HEK293 (cell line): ENCODE measurements at regions not wholly inside any gene's neighbourhood (a gene's known extent, or its start where the extent isn't known, plus 50 kb on each side); places are given as distances from the start of the nearest gene placed in this dataset.

ENCODE experiments used
- CTCF ChIA-PET: fragments of 350-600 bp; formaldehyde crosslinking; extraction: SDS; loops from one replicate; lab custom pipeline; 2021; ENCODE audit warnings: antibody characterized with exemption; lab: Yijun Ruan, JAX
- POLR2A ChIA-PET: fragments of 300-600 bp; formaldehyde crosslinking; extraction: SDS; loops from one replicate; lab custom pipeline; 2020; ENCODE audit warnings: antibody characterized with exemption, inconsistent platforms; lab: Yijun Ruan, JAX
- H3K27ac ChIP-seq: fragments of 200-500 bp; sonication (Bioruptor generic); 2 replicates; pipeline ENCODE4 v1.5.1; 2014; ENCODE audit warnings: low read depth, low read length, control low read depth, inconsistent platforms; ENCODE audit errors: extremely low read depth
- H3K36me3 ChIP-seq, 2 experiments: fragments of 200-500 bp in 1 of 2; sonication (Bioruptor generic) in 1 of 2; 1 replicate in 1 of 2; 2 replicates in 1 of 2; pipeline ENCODE4 v1.5.1; 2014 to 2017; ENCODE audit warnings: inconsistent platforms in 2 of 2, low read length in 2 of 2; ENCODE audit not compliant: control insufficient read depth in 2 of 2, insufficient read depth in 1 of 2
- H3K4me1 ChIP-seq: fragments of 200-500 bp; sonication (Bioruptor generic); 2 replicates; pipeline ENCODE4 v1.5.1; 2014; ENCODE audit warnings: mild to moderate bottlenecking, low read length, inconsistent platforms; ENCODE audit not compliant: control insufficient read depth, insufficient read depth
- H3K4me3 ChIP-seq: 2 replicates; pipeline ENCODE4 v1.5.1; 2011; ENCODE audit warnings: low read depth, mild to moderate bottlenecking, control low read depth, low read length, moderate library complexity
- H3K9me3 ChIP-seq: fragments of 200-500 bp; sonication (Bioruptor generic); 2 replicates; pipeline ENCODE4 v1.5.1; 2014; ENCODE audit warnings: low read depth, low read length, inconsistent platforms; ENCODE audit not compliant: control insufficient read depth, insufficient read depth
- BCL11B ChIP-seq: fragments of 450-650 bp; formaldehyde crosslinking; IDR thresholded peaks from 2 replicates; pipeline ENCODE4 v1.5.1; 2016; ENCODE audit warnings: low read depth, missing biosample characterization, missing genetic modification characterization
- GLIS1 ChIP-seq: fragments of 450-650 bp; formaldehyde crosslinking; IDR thresholded peaks from 2 replicates; pipeline ENCODE4 v1.5.1; 2016; ENCODE audit warnings: missing biosample characterization, missing genetic modification characterization
- INSM2 ChIP-seq: fragments of 450-650 bp; formaldehyde crosslinking; IDR thresholded peaks from 2 replicates; pipeline ENCODE4 v1.5.1; 2016; ENCODE audit warnings: missing biosample characterization, missing genetic modification characterization
- KLF1 ChIP-seq: fragments of 450-650 bp; formaldehyde crosslinking; IDR thresholded peaks from 2 replicates; pipeline ENCODE4 v1.5.1; 2016; ENCODE audit warnings: missing biosample characterization, missing genetic modification characterization
- ZBTB48 ChIP-seq: fragments of 450-650 bp; formaldehyde crosslinking; IDR thresholded peaks from 2 replicates; pipeline ENCODE4 v1.5.1; 2016; ENCODE audit warnings: missing biosample characterization, missing genetic modification characterization
- ZFP37 ChIP-seq: fragments of 450-650 bp; formaldehyde crosslinking; IDR thresholded peaks from 2 replicates; pipeline ENCODE4 v1.5.1; 2016; ENCODE audit warnings: missing biosample characterization, missing genetic modification characterization
- ZNF133 ChIP-seq: fragments of 450-650 bp; formaldehyde crosslinking; IDR thresholded peaks from 2 replicates; pipeline ENCODE4 v1.5.1; 2016; ENCODE audit warnings: missing biosample characterization, missing genetic modification characterization
- ZNF2 ChIP-seq: fragments of 450-650 bp; formaldehyde crosslinking; IDR thresholded peaks from 2 replicates; pipeline ENCODE4 v1.5.1; 2016; ENCODE audit warnings: missing biosample characterization, missing genetic modification characterization
- ZNF202 ChIP-seq: fragments of 450-650 bp; formaldehyde crosslinking; IDR thresholded peaks from 2 replicates; pipeline ENCODE4 v1.5.1; 2016; ENCODE audit warnings: missing biosample characterization, missing genetic modification characterization, borderline replicate concordance
- ZNF280D ChIP-seq: fragments of 450-650 bp; formaldehyde crosslinking; IDR thresholded peaks from 2 replicates; pipeline ENCODE4 v1.5.1; 2016; ENCODE audit warnings: missing biosample characterization, missing genetic modification characterization
- ZNF341 ChIP-seq: fragments of 450-650 bp; formaldehyde crosslinking; IDR thresholded peaks from 2 replicates; pipeline ENCODE4; 2016; ENCODE audit warnings: low read depth, missing biosample characterization, missing genetic modification characterization
- ZNF354C ChIP-seq: fragments of 450-650 bp; formaldehyde crosslinking; IDR thresholded peaks from 2 replicates; pipeline ENCODE4 v1.5.1; 2016; ENCODE audit warnings: missing biosample characterization, missing genetic modification characterization, low read depth, borderline replicate concordance
- ZNF394 ChIP-seq: fragments of 450-650 bp; formaldehyde crosslinking; IDR thresholded peaks from 2 replicates; pipeline ENCODE4 v1.5.1; 2016; ENCODE audit warnings: missing biosample characterization, missing genetic modification characterization, mild to moderate bottlenecking, moderate library complexity, borderline replicate concordance
- ZNF398 ChIP-seq: fragments of 450-650 bp; formaldehyde crosslinking; IDR thresholded peaks from 2 replicates; pipeline ENCODE4 v1.5.1; 2017; ENCODE audit warnings: missing biosample characterization, missing genetic modification characterization
- ZNF529 ChIP-seq: fragments of 450-650 bp; formaldehyde crosslinking; IDR thresholded peaks from 2 replicates; pipeline ENCODE4 v1.5.1; 2017; ENCODE audit warnings: missing genetic modification characterization, missing biosample characterization; ENCODE audit not compliant: insufficient replicate concordance
- ZNF549 ChIP-seq: fragments of 450-650 bp; IDR thresholded peaks from 2 replicates; pipeline ENCODE4 v1.5.1; 2018; ENCODE audit warnings: missing biosample characterization, missing genetic modification characterization, mild to moderate bottlenecking, inconsistent platforms, moderate library complexity
- ZNF629 ChIP-seq: fragments of 450-650 bp; formaldehyde crosslinking; IDR thresholded peaks from 2 replicates; pipeline ENCODE4 v1.5.1; 2017; ENCODE audit warnings: missing biosample characterization, missing genetic modification characterization
- ZNF670 ChIP-seq: fragments of 450-650 bp; formaldehyde crosslinking; IDR thresholded peaks from 2 replicates; pipeline ENCODE4 v1.5.1; 2016; ENCODE audit warnings: missing biosample characterization, missing genetic modification characterization, low read depth
- ZNF677 ChIP-seq: fragments of 450-650 bp; IDR thresholded peaks from 2 replicates; pipeline ENCODE4 v1.5.0; 2018; ENCODE audit warnings: missing biosample characterization, mild to moderate bottlenecking, missing genetic modification characterization, moderate library complexity
- ZNF707 ChIP-seq: fragments of 450-650 bp; formaldehyde crosslinking; IDR thresholded peaks from 2 replicates; pipeline ENCODE4 v1.5.1; 2016; ENCODE audit warnings: missing biosample characterization, missing genetic modification characterization
- ZNF785 ChIP-seq: fragments of 450-650 bp; formaldehyde crosslinking; IDR thresholded peaks from 2 replicates; pipeline ENCODE4 v1.5.1; 2016; ENCODE audit warnings: missing biosample characterization, missing genetic modification characterization
- TF ChIP-seq, protein P1 (sequence below): fragments of 450-650 bp; formaldehyde crosslinking; IDR thresholded peaks from 2 replicates; pipeline ENCODE4; 2016; ENCODE audit warnings: missing biosample characterization, missing genetic modification characterization

DNA sequence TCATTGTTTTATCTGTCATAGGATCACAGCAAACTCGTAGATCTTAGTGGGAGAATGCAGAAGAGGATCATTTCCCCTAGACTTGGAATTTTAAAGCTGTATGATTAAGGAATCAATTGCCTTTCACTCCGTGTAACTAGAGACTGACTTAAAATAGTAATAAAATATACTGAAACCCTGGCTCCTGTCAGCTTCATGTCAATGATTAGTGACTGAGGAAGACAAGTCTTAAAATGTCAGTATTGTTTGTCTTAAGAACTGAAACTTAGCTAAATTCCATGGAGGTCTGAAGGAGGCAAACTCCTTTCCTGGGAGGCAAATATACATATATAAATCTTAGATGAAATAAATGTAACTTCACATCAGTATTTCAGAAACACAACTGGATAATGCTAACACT is 1016.7 kb upstream of the PCDH10 start:
- Histone ChIP-seq H3K4me3 (no peak overlapping the region), H3K9me3 (no peaks in the 10 kb centered on the region), H3K36me3 (no peaks in the 10 kb centered on the region), H3K4me1 (no peaks in the 10 kb centered on the region), H3K27ac (no peak overlapping the region)
- CTCF ChIA-PET: no interaction called here
- POLR2A ChIA-PET: no interaction called here
- TF ChIP-seq ZNF394 (no peak), ZNF133 (tag by site-specific recombination) (no peak), ZNF341 (no peak), ZNF398 (tag by site-specific recombination) (no peak), ZNF529 (tag by site-specific recombination) (no peak), GLIS1 (tag by site-specific recombination) (no peak), ZNF202 (tag by site-specific recombination) (no peak), ZNF629 (tag by site-specific recombination) (no peak), BCL11B (no peak), ZNF670 (tag by site-specific recombination) (no peak)
- TF ChIP-seq, protein P1, sequence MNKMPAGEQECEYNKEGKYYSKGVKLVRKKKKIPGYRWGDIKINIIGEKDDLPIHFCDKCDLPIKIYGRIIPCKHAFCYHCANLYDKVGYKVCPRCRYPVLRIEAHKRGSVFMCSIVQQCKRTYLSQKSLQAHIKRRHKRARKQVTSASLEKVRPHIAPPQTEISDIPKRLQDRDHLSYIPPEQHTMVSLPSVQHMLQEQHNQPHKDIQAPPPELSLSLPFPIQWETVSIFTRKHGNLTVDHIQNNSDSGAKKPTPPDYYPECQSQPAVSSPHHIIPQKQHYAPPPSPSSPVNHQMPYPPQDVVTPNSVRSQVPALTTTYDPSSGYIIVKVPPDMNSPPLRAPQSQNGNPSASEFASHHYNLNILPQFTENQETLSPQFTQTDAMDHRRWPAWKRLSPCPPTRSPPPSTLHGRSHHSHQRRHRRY: no peak

- Histone ChIP-seq H3K9me3 (no peaks in the 10 kb centered on the region), H3K36me3 (no peaks in the 10 kb centered on the region), H3K4me3 (no peak overlapping the region), H3K4me1 (no peaks in the 10 kb centered on the region)
- ChIA-PET POLR2A (no interaction called here), CTCF (no interaction called here)
- TF ChIP-seq ZBTB48 (tag by site-specific recombination): no peak
- no peak for TF ChIP-seq ZFP37 (tag by site-specific recombination)
- no peak for TF ChIP-seq ZNF549
- TF ChIP-seq ZNF785: no peak
- no peak for TF ChIP-seq INSM2
- no peak for TF ChIP-seq ZNF2 (tag by site-specific recombination)
- TF ChIP-seq KLF1: no peak
- no peak for TF ChIP-seq ZNF707 (tag by site-specific recombination)
- no peak for TF ChIP-seq ZNF394
- no peak for TF ChIP-seq ZNF354C (tag by site-specific recombination)
- no peak for TF ChIP-seq ZNF280D (tag by site-specific recombination)
- TF ChIP-seq ZNF677 (tag by site-specific recombination): no peak
- TF ChIP-seq, all 188 proteins: peak for 0
- no peak overlapping the region for H3K27ac ChIP-seq
Measured at GRCh38 chr4:132169660-132170059, 979.4 kb upstream of the PCDH10 start.
